GM23248 (cell line): ENCODE measurements at regions not wholly inside any gene's neighbourhood (a gene's known extent, or its start where the extent isn't known, plus 50 kb on each side); places are given as distances from the start of the nearest gene placed in this dataset.

Source experiments
- EZH2 ChIP-seq: fragments of 200-600 bp; sonication (generic); IDR thresholded peaks from 2 replicates; pipeline ENCODE4 v1.6.1; 2018; ENCODE audit warnings: antibody characterized with exemption, mild to moderate bottlenecking; ENCODE audit not compliant: insufficient read depth, poor library complexity, severe bottlenecking
- EZH2phosphoT487 ChIP-seq: fragments of 200-600 bp; sonication (generic); IDR thresholded peaks from 2 replicates; pipeline ENCODE4 v1.6.1; 2018; ENCODE audit warnings: antibody characterized with exemption, moderate library complexity, mild to moderate bottlenecking, low read depth; ENCODE audit not compliant: insufficient read depth

DNA sequence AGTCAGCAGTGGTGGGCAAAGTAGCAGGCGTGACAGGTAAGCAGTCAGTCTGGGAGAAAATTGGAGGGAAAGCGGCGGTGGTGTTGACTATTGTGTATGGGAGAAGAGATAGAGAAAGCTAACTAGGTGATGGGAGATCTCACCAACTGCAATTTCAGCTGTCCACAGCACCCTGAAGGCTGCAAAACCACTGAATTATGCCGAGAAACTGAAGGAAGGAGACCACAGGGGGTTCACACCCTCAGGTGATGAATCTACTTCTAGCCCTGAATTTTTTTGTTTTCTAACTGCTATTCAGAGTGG, 631.5 kb downstream of the UQCRFS1 start:
- no peak for TF ChIP-seq EZH2
- no peak for TF ChIP-seq EZH2phosphoT487
